Left ventricle myocardium inferior (tissue), 1 donor: ENCODE measurements at regions not wholly inside any gene's neighbourhood (a gene's known extent, or its start where the extent isn't known, plus 50 kb on each side); places are given as distances from the start of the nearest gene placed in this dataset.

Source experiments
- DNase-seq: peaks from one replicate; pipeline ENCODE4 v3.0.0-alpha.2; 2020
- H3K27ac ChIP-seq: fragments of 200-600 bp; replicated peaks from 2 replicates; pipeline ENCODE4 v1.8.0; 2021
- H3K27me3 ChIP-seq: fragments of 200-600 bp; 2 replicates; pipeline ENCODE4 v1.8.0; 2021; ENCODE audit warnings: low read depth
- H3K36me3 ChIP-seq: fragments of 200-600 bp; 2 replicates; pipeline ENCODE4 v1.8.0; 2021
- H3K4me1 ChIP-seq: fragments of 200-600 bp; 2 replicates; pipeline ENCODE4 v1.8.0; 2021
- H3K4me3 ChIP-seq: fragments of 200-600 bp; 2 replicates; pipeline ENCODE4 v1.8.0; 2021; ENCODE audit warnings: mild to moderate bottlenecking, moderate library complexity
- H3K9me3 ChIP-seq: fragments of 200-600 bp; replicated peaks from 2 replicates; pipeline ENCODE4 v1.8.0; 2021
- CTCF ChIP-seq: fragments of 200-600 bp; IDR thresholded peaks from 2 replicates; pipeline ENCODE4 v1.8.0; 2021; ENCODE audit warnings: antibody characterized with exemption, mild to moderate bottlenecking, borderline replicate concordance
- intact Hi-C: fragments of 100-400 bp; cut with micrococcal nuclease; formaldehyde crosslinking; loops from one replicate; pipeline ENCODE4 v1.11.0; 2022
- donor health status: DM: no; HTN: yes; CAD: no; lungs with severe emphysema.

DNA sequence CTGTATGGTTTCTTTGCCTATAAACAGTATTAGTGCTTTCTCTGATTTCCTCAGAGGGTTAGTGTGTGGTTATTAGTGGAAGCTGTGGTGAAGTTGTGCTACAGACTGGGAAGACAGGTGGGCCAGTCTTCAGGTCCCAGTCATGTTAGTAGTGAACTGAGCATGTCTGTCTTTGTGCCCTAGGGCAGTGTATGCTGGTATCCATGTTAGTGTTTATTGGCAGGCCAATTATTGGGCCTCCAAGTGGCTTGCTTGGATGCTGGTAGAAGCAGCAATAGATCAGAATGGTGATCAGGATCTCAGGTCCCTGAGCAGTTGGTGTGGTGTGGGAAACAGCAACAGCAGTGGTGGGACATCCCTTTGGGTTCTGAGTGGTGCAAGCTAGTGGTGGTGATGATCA, 137.6 kb downstream of the OTOR start:
- DNase-seq: no peak
- H3K36me3 ChIP-seq: no peaks in the 10 kb centered on the region
- no peaks in the 10 kb centered on the region for H3K4me1 ChIP-seq
- peaks cover 21% of the 10 kb centered on the region for H3K9me3 ChIP-seq
- no peaks in the 10 kb centered on the region for H3K27me3 ChIP-seq
- intact Hi-C loops: no loop called here
- no peak overlapping the region for H3K27ac ChIP-seq
- no peak for TF ChIP-seq CTCF
- H3K4me3 ChIP-seq: no peak overlapping the region

DNA sequence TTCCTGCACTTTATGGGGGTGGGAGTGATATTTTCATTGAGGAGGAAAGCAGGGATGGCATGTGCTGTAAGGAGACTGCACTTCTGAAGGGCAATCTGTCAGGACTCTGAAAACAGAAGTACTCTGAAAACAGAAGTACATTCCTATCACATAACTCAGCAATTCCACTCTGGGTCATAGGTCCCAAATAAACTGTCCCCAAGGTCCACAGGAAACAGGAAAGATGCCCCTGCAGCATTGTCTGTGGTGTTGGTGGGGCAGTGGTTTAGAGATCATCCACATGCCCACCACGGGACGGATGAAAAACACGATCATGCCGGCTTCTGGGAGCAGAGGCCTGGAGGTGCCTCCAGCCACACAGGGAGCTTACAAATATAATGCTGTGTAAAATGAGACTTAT, 150.3 kb downstream of the OTOR start:
- Histone ChIP-seq H3K36me3 (no peaks in the 10 kb centered on the region), H3K4me1 (no peaks in the 10 kb centered on the region), H3K4me3 (no peak overlapping the region), H3K27ac (no peak overlapping the region), H3K9me3 (peaks cover 1% of the 10 kb centered on the region), H3K27me3 (no peaks in the 10 kb centered on the region)
- no peak for TF ChIP-seq CTCF
- intact Hi-C loops: no loop called here
- no peak for DNase-seq

- H3K36me3 ChIP-seq: no peaks in the 10 kb centered on the region
- DNase-seq: no peak
- no peak overlapping the region for H3K4me3 ChIP-seq
- H3K9me3 ChIP-seq: peaks cover 11% of the 10 kb centered on the region
- no peaks in the 10 kb centered on the region for H3K27me3 ChIP-seq
- TF ChIP-seq CTCF: no peak
- H3K4me1 ChIP-seq: no peaks in the 10 kb centered on the region
- no peak overlapping the region for H3K27ac ChIP-seq
- intact Hi-C loops: no loop called here
These were observed 154.5 kb downstream of the OTOR start for GRCh38 chr20:16902662-16903061.

GRCh38 chr20:16904751-16905150, 156.6 kb downstream of the OTOR start:
- no peak for TF ChIP-seq CTCF
- no peak for DNase-seq
- no peak overlapping the region for H3K27ac ChIP-seq
- H3K4me1 ChIP-seq: no peaks in the 10 kb centered on the region
- no peak overlapping the region for H3K4me3 ChIP-seq
- intact Hi-C loops: no loop called here
- no peaks in the 10 kb centered on the region for H3K27me3 ChIP-seq
- no peaks in the 10 kb centered on the region for H3K36me3 ChIP-seq
- peaks cover 26% of the 10 kb centered on the region for H3K9me3 ChIP-seq

- Histone ChIP-seq H3K27ac (no peak overlapping the region), H3K27me3 (no peaks in the 10 kb centered on the region), H3K9me3 (peaks cover 26% of the 10 kb centered on the region), H3K4me3 (no peak overlapping the region), H3K36me3 (no peaks in the 10 kb centered on the region), H3K4me1 (no peaks in the 10 kb centered on the region)
- intact Hi-C loops: no loop called here
- DNase-seq: no peak
- TF ChIP-seq CTCF: no peak
These were observed 166.1 kb downstream of the OTOR start for GRCh38 chr20:16914277-16914676.

GRCh38 chr20:16916165-16916564, 168.0 kb downstream of the OTOR start:
- intact Hi-C loops: no loop called here
- no peak overlapping the region for H3K27ac ChIP-seq
- TF ChIP-seq CTCF: no peak
- no peaks in the 10 kb centered on the region for H3K36me3 ChIP-seq
- H3K27me3 ChIP-seq: no peaks in the 10 kb centered on the region
- H3K4me1 ChIP-seq: no peaks in the 10 kb centered on the region
- DNase-seq: no peak
- no peak overlapping the region for H3K4me3 ChIP-seq
- H3K9me3 ChIP-seq: peaks cover 15% of the 10 kb centered on the region
